ENCODE measurements at regions not wholly inside any gene's neighbourhood (a gene's known extent, or its start where the extent isn't known, plus 50 kb on each side); places are given as distances from the start of the nearest gene placed in this dataset.

DNA sequence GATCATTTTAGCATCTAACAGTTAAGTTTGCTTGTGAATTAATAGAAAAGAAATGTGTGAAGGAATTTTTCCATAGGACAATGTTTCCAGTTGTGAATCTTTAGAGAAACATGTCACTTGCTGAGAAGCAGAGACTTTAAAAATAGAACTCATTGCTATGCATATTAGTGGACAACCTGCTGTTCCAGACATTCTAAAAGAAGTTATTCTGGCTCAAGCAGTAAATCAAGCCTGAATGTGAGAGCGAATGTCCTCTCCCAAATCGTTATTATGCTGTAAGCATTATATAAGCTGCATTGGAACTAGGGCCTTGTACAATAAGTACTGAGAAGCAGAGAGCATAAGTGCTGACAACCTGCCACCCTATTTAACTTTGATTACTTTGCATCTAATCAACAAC, 990.9 kb downstream of the PLOD2 start:
- TF ChIP-seq, protein P1, sequence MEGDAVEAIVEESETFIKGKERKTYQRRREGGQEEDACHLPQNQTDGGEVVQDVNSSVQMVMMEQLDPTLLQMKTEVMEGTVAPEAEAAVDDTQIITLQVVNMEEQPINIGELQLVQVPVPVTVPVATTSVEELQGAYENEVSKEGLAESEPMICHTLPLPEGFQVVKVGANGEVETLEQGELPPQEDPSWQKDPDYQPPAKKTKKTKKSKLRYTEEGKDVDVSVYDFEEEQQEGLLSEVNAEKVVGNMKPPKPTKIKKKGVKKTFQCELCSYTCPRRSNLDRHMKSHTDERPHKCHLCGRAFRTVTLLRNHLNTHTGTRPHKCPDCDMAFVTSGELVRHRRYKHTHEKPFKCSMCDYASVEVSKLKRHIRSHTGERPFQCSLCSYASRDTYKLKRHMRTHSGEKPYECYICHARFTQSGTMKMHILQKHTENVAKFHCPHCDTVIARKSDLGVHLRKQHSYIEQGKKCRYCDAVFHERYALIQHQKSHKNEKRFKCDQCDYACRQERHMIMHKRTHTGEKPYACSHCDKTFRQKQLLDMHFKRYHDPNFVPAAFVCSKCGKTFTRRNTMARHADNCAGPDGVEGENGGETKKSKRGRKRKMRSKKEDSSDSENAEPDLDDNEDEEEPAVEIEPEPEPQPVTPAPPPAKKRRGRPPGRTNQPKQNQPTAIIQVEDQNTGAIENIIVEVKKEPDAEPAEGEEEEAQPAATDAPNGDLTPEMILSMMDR (conservative IDR thresholded peaks at IDR 0.05), result no peak
- TF ChIP-seq EZH2 (IDR thresholded peaks at IDR 0.05; ENCODE audit: low read depth), result no peak

Measured in PC-9 (cell line).